GM21390 (cell line): ENCODE measurements at regions not wholly inside any gene's neighbourhood (a gene's known extent, or its start where the extent isn't known, plus 50 kb on each side); places are given as distances from the start of the nearest gene placed in this dataset.
A peak's percentile ranks its signal among the peaks of the same experiment; 100 is the strongest.
"Not testable (repeated sequence)": the region's sequence is repeated elsewhere in the genome, so short reads cannot be mapped to it uniquely, and the experiment has no call there.

ENCODE experiments used
- ATAC-seq: cut with Tn5 transposase; IDR thresholded peaks from one replicate; pipeline ENCODE4 v1.9.1; 2021; ENCODE audit not compliant: unreplicated experiment

DNA sequence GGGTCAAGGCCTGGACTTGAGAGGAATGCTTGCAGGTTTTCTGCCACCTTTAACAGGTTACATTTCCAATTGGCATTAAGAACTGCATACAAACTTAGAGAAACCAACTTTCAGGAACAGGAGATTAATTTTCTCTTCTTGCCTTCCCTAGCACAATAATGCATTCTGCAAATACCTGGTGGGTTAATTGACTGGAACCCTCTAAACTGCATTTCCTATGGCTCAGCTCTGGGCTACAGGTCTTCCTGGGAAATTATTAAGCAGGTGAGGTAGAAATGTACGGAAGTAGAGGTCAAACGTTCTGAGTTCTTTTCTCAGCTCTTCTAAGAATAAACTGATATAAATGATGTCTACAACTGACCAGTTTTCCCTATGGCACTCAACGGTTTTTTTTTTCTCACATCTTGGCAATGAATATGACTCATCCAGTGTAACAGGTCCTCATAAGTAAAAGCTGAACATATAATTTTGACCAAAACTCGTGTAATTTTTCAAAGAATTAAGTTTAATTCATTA lies 144.9 kb upstream of the PELI2 start:
- ATAC-seq: no peak

DNA sequence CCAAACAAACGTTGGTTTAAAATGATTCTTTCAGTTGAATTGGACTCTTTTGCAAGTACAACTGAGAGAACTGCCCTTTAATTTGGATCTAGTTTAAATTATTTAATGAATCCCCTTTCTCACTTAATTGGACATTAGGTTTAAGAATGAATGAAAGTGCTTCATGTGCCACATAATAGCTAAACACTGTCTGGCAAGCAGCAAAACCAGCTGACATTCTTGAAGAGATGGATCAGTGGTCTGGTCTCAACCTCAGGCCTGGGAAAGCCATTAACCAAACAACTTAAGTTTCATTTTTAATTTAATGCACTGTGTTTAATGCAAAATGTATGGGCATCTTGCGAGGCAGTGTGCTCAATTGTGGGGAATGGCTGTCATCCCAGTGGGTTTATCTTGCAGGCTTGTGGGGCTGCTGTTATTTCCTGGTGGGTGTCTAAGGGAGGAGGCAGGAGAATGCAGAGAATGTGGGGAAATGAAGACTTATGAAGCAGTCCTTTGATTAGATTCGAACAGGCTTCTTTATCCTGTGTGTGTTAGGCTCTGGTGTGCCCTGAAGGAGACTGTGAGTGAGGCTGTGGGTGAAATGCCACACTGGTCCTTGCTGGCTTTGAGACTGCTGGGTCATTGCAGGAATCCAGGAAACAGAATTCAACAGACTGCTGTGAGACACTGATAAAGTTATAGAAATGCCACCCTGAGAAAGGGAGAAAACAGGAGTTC lies 144.1 kb upstream of the PELI2 start:
- no peak for ATAC-seq

DNA sequence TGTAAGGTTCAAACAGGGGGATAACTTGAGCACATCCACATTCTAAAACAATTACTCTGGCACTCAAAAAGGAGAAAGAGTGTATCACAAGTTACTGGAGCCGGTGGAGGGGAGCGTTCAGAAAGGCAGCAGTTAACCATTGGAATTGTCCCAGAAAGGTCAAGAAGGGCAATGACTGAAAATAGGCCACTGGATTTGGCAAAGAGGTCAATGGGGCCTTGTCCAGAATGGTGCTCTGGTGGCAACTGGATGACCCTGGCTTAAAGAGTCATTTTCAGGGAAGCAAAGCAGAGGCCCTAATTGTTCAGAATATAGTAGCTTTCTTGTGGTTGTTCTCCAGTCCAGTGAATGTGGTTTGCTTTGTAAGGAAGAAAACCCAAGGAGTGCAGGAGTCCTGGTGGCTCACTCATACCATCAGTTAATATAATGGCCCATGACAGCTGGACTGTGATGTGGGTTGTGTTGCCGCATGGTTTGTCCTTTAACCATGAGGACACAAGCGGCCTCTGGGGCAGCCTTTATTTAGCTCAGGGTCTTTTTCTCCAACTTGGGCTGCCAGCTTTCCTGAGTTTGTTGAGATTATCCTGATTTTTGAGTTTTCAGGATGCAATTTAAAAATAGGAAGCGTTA lies 142.8 kb upstream of the PELI2 start:
- ATAC-seq: no peak

DNA sequence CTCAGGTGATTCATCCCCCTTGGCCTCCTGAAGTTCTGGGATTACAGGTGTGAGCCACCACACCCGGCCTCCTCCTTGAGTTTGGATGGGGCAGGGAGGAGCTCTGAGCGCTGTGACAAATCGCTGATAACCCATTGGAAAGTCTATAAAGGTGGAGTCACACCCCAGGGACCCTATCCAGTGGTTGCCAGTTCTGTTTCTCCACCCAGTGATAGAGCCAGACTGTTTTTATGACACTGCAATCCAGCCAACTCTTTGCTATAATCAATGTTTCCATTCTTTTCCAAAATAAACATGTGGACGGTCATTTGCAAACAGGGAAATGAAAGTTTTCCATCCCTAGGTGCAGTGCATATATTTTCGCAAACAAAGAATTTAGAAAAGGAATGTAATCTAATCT lies 142.0 kb upstream of the PELI2 start:
- no peak for ATAC-seq

DNA sequence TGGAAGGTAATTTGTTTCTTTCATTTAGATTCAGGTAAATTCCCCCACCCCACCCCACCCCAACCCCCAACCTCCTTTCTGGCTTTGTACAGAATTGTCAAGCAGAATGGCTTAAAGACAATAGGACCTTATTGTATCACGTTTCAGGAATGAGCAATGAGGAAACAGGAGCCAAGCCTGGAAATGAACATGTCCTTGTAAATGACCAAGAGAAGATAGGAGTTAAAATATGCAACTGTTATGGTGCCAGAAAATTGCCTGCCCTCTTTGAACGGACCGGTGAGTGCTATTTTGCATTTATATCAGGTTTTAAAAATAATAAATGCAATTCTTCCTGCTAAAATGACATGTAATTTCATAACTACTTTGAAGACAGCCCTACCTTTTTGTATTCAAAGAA lies 141.6 kb upstream of the PELI2 start:
- no peak for ATAC-seq

DNA sequence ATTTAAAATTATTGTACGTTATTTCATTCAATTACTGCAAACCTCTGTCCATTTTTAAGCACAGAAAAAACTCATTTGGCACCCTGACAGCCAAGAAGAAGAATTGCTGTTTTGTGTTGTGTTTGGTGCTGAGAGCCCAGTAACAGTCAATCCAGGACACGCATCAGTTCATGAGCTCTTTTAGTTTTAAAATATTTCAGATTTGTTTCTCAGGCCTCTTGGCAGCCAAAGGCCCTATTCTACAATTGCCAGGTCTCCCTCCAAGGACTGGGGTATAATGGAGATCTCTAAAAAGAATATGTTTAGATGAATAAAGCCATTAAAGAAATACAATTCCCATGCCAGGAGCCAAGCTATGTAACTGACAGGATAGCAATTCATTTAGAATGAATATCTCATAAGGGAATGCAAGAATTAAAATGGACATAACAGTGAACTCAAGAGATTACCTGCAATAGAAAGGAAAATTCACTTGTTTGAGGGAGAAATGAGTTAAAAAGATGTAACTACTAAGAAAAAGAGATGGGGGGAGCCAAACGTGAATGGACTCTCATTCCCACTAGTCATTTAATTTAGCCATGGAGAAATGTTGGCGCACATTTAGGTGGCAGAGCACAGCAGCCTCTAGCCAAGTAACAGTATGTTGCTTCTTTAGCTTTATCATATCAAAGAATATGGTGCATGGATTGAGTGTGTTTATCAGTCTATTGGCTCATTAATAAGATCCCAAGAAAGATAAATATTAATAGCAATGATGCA lies 140.6 kb upstream of the PELI2 start:
- no peak for ATAC-seq

DNA sequence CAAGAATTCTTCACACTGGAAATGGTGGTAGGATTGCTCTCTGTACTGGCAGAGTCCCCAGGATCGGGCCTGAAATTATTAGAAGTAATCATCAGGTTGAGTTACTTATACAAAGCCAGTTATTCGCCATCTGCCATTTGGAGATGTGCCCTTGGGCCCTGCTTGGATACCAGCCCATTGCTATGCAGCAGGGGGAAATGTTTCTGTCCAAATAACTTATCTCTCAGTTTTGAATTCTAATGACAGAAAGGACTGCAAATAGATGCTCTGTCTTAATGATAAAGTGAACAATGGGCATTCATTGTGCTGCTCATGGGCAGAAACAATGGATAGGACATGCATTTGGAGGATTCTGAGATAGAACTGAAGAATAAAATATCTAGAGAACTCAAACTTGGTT lies 139.1 kb upstream of the PELI2 start:
- no peak for ATAC-seq

DNA sequence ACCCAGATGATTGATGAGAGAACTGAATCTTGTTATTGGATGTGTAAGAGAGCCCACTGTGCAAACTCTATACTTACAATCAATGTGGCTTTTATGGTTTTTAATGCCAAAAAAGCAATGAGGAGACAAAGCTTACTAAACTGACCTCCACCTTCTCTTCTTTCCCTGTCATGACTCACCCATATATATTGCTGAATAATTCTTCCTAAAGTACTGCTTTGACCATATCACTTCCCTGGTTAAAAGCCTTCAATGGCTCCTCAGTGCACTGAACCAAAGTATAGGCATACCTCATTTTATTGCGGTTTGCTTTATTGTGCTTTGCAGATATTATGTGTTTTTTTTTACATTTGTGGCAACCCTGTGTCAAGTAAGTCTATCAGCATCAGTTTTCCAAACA lies 138.4 kb upstream of the PELI2 start:
- ATAC-seq: no peak

DNA sequence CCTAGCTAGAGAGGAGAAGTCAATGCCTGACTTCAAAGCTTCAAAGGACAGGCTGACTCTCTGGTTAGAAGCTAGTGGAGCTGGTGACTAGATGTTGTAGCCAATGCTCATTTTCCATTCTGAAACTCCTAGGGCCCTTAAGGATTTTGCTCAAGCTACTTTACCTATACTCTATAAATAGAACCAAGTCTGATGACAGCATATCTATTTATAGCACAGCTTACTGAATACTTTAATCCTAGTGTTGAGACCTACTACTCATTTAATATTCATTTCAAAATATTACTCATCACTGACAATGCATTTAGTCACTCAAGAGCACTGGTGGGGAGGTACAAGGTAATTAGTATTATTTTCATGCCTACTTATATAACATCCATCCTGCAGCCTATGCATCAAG lies 137.2 kb upstream of the PELI2 start:
- no peak for ATAC-seq

DNA sequence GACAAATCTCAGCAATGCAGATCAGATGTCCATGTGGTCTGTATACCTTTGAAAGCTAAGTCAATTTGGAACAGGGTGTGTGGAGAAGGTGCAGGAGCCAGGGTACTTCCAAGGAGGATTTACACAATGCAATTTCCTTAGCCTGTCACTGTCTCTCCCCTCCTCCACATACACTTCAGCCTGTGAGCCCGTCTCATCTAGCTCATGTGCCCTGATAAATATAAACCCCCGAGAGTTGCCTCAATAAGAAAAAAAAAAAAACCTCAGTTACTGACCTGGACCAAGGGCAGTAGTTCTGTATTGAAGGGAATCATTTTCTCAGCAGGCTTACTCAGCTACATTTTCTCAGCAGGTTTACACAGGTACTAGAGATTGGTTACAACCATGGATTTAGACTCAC lies 132.1 kb upstream of the PELI2 start:
- no peak for ATAC-seq

DNA sequence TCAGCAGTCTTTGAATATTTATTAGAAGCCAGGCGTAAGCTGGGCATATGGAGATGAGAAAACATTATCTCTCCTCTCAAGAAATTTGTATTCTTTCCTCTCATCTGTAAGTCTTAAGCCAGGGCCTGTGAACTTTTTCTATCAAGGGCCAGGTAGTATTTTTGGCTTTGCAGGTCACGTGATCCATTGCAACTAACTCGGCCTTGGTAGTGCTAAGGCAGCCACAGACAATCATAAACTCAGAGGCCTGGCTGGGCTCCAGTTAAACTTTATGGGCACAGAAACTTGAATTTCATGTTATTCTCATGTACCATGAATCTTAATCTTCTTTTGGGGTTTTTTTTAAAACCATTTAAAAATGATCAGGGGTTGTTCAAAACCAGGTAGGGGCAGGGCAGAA lies 117.4 kb upstream of the PELI2 start:
- no peak for ATAC-seq

DNA sequence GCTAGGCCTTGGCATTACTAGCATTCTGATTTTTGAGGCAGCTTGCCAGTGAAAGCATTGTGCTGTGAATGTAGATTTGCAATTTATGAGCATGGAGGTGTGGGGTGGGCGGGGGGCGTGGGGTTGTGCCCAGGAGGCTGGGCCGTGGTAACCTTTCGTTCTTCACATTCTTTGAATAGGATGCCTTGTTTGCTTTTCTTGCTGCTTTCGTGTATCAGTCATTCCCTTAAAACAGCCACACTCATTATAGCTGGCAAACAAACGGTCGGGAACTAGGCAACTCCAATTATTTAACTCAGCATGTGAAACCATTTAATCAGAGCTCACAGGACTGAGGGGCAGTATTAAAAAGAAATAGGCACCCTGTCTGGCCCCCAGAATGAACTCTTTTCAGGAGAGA lies 115.9 kb upstream of the PELI2 start:
- no peak for ATAC-seq

DNA sequence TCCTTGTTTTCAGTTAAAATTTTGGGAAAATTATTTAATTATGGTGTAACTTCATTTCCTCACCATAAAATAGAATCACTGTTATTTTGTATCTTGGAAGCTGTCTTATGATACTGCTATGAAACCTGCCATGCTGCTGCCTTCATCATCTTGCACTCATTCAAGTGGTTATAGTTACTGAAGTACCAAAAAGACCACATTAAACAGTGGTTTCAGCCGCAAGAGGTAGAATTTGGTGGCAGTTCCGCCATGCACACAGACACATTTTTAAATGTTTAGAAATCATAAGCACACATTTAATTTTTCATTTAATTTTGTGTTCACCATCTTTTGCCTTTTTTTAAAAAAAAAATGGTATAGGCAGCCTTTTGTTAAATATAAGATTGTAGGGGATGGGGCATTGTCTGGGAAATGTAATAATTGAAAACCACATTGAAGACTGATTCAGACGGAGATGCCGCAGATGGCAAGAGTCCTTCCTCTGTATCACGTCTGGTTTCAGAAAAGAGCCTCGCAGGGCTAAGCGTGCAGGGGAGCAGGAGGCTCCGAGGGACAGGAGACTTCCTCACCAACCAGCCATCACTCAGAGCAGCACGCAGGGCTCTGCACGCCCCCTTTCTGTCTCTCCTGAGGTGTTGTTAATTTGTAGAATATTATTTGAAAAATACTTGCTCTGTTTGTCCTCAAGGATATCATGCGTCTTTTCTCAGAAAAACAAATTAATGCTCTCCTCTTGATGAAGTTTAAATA lies 115.2 kb upstream of the PELI2 start:
- ATAC-seq: peak; percentile 59

DNA sequence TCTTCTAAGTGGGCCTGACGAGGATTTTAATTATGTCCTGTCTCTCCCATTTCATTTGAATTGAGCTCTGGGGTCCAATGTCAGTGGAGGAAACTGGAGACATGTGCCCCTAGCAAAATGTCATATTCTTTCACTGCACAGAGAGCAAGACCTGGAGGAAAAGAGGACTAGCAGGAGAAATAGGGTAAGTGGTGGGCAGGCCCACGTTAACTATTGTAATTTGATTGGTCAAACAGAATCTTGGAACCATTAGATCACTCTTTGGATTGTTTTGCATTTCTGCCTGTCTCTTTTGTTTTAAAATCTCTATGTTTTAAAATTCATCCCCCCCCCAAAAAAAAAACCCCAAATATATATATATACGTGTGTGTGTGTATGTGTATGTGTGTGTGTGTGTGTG lies 113.9 kb upstream of the PELI2 start:
- ATAC-seq: no peak

DNA sequence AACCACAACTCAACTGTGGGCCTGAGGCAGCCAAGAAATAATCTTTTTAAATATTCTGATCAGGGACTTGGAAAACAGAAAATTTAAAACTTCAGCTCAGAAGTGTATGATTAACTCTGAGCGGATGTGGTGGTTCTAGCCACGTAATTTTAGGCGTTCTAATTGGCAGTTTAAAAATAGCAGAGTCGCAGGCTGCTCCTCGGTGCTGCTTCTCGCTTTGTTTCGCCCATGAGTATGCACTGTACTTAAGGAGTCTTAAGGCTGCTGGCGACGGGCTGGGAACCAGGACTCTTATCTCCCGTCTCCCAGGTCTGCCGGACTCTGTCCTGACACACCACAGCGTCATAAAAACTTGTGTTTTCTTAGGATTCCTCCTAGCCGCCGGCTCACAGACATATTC lies 113.4 kb upstream of the PELI2 start:
- ATAC-seq: peak; percentile 86

DNA sequence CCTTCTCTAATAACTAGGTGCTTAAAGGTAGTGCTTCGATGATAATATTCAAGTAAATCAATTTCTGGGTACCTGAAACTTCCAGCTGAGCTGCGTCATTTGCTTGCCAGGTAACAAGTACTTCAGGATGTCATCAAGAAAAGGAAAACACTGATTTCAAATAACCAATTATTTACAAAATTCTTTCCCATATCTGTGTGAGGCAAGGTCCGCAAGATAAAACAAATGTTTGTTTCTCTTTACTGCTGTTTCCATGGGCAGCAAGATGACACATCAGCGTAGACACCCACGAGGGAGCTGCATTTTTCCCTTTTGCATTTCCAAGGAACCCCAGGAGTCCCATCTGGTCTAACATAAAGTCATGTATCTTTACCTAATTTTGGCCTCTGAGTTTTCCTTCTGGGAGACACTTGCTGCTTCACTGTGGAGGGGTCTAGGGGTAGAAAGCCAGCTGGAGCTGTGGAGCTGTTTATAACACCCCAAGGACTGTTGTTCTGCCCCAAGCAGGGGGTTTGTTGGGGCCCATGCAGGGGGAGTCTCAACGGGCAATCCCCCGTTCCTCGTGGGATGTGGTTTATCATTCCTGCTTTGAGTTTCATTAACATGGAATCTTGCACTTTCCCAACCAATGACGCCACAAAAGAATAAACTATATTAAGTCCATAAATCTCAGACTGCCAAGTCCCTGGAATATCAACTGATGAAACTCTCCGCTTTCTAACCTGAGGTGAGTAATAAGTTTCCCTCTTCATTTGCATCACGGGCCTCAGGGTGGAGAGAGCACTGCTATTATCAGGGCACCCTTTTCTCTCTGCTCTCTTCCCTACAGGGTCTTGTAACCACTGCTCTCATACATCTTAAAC lies 112.8 kb upstream of the PELI2 start:
- ATAC-seq: peak; percentile 7

DNA sequence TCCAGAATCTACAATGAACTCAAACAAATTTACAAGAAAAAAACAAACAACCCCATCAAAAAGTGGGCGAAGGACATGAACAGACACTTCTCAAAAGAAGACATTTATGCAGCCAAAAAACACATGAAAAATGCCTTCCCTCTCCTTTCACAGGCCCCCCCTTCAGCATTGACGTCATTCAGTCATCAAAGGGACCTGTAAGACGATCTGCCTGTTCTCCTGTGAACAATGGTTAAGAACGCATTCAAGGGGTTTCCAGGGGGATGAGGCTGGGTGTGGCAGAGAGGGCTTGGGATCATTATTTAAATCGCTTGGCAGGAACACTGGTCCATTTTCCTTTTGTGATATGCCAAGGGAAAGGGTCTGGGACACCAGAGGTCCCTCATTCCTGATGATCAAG lies 110.7 kb upstream of the PELI2 start:
- ATAC-seq: not testable (repeated sequence)

DNA sequence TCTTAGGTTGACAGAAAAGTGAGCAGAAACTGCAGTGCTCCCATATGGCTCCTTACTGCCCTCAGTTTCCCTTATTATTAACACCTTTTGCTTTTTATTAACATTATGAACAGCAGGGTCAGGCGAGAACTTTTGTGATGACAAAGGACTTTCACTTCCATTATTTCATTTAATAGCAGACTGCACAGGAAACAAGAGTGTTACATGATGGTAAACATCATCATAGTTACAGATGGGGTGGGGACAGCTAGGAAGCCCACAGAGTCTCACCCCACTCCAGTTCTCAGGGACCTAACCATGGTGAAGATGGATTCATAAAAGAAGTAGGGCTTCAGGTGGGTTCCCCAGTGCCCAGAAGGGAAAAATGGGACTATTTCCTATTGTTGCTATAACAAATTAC lies 110.1 kb upstream of the PELI2 start:
- no peak for ATAC-seq

DNA sequence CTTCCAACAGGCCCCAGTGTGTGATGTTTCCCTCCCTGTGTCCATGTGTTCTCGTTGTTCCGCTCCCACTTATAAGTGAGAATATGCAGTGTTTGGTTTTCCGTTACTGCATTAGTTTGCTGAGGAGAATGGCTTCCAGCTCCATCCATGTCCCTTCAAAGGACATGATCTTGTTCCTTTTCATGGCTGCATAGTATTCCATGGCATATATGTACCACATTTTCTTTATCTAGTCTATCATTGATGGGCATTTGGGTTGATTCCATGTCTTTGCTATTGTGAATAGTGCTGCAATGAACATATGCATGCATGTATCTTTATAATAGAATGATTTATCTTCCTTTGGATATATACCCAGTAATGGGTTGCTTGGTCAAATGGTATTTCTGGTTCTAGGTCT lies 109.5 kb upstream of the PELI2 start:
- not testable (repeated sequence) for ATAC-seq

DNA sequence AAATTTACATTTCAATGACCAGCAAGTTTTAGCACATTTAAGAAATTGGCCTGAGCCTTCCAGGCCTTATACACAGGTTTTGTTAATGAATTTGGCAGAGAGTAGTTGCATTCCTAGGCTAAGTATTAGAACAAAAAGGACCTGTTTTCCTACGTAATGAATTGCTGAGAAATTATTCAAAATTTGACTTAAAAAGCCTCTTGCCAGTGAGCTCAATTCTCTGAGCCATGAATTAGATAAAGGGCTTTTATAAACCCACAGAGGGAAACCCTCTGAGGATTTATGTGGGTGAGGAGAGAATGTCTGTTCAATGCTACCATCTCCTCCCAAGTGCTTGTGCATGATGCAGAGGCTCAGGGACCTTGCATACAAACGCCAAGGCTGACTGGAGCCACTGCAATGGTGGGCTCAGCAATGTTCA lies 94.5 kb upstream of the PELI2 start:
- no peak for ATAC-seq
